ENCODE measurements at regions not wholly inside any gene's neighbourhood (a gene's known extent, or its start where the extent isn't known, plus 50 kb on each side); places are given as distances from the start of the nearest gene placed in this dataset.

DNA sequence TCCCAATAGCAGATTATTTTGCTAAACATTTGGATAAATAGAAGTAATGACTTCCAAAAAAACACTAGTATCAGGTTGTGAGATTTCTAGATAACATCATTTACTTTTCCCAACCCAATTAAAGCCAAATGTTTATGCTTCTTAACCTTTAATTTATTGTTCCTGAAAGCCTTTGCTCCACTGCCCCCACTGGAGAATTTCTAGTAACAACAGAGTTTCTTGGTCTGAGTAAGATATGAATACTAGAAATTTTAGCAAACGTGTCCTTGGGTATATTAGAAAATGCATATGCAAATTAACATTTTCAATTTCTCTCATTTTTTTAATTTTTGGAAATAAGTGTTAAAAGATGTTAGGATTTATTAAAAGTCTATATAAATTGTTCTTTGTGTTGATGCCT is 958.0 kb upstream of the PHF14 start:
- TF ChIP-seq, protein P1, sequence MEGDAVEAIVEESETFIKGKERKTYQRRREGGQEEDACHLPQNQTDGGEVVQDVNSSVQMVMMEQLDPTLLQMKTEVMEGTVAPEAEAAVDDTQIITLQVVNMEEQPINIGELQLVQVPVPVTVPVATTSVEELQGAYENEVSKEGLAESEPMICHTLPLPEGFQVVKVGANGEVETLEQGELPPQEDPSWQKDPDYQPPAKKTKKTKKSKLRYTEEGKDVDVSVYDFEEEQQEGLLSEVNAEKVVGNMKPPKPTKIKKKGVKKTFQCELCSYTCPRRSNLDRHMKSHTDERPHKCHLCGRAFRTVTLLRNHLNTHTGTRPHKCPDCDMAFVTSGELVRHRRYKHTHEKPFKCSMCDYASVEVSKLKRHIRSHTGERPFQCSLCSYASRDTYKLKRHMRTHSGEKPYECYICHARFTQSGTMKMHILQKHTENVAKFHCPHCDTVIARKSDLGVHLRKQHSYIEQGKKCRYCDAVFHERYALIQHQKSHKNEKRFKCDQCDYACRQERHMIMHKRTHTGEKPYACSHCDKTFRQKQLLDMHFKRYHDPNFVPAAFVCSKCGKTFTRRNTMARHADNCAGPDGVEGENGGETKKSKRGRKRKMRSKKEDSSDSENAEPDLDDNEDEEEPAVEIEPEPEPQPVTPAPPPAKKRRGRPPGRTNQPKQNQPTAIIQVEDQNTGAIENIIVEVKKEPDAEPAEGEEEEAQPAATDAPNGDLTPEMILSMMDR (IDR thresholded peaks at IDR 0.05; ENCODE audit: insufficient read depth, low read length, missing control alignments), result no peak
- ChIA-PET POLR2A (no interaction called here), CTCF (no interaction called here)
- H3K4me3 ChIP-seq (ENCODE audit: low read depth, low read length), result no peak overlapping the region
- no peak for DNase-seq (ENCODE audit: low read depth, low spot score)

DNA sequence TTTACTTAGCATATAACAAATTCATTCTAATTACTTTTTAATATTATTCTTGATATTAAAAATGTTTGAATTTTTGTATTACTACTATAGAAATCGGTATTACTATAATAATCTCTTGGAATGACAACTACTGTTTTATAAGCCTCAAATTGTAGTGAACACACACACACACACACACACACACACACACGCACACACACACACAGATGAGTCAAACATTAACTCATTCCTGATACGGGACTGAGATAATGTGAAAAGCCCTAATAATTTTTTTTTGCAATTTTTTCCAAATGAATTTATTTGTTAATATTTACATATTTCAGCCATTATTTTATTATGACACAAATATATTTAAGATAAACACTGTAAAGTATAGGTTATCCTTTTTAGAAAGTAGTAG is 951.2 kb upstream of the PHF14 start:
- TF ChIP-seq, protein P1 (IDR thresholded peaks at IDR 0.05; ENCODE audit: insufficient read depth, low read length, missing control alignments), result no peak
- ChIA-PET POLR2A (no interaction called here), CTCF (no interaction called here)
- H3K4me3 ChIP-seq (ENCODE audit: low read depth, low read length), result no peak overlapping the region
- DNase-seq (ENCODE audit: low read depth, low spot score), result no peak

GRCh38 chr7:10022957-10023356 is 950.7 kb upstream of the PHF14 start:
- CTCF ChIA-PET, result no interaction called here
- DNase-seq (ENCODE audit: low read depth, low spot score), result no peak

DNA sequence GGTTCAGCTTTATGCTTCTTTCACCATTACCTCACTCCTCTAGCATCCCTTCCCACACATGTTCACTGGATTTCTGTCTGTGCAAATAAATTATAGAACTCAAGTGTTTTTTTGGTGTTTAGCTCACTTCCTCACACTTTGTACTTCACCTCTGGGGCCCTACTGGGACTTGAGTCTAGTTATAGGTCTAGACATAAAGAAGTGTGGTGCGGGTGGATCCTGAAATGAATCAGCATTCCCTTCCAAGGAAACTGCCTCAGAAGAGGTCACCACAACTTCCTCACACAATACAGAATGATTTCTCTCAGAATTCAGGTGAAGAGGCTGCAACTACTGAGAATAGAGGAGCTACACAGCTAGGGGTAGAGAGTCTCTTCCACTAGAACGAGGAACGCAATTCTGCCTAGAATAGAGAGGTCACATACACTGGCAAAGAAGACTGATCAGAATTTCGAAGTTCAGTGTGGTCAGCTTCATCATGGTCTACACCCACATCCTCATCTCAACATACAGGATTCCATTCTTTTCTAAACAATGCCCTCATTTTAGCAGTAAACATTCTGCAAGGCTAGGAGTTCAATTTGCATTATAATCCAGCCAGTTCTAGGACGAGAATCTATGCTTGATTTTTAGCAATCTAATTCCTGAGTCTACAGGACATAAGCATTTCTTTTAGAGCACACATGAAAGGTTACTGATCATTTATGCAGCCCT is 938.7 kb upstream of the PHF14 start:
- POLR2A ChIA-PET, result no interaction called here
- no peak overlapping the region for H3K4me3 ChIP-seq (ENCODE audit: low read depth, low read length)
- DNase-seq (ENCODE audit: low read depth, low spot score), result no peak
- CTCF ChIA-PET, result no interaction called here
- TF ChIP-seq, protein P1 (IDR thresholded peaks at IDR 0.05; ENCODE audit: insufficient read depth, low read length, missing control alignments), result no peak

More at GRCh38 chr7:10022957-10023356, 950.7 kb upstream of the PHF14 start:
- H3K4me3 ChIP-seq (ENCODE audit: low read depth, low read length), result no peak overlapping the region
- POLR2A ChIA-PET, result no interaction called here
- TF ChIP-seq, protein P1 (IDR thresholded peaks at IDR 0.05; ENCODE audit: insufficient read depth, low read length, missing control alignments), result no peak

DNA sequence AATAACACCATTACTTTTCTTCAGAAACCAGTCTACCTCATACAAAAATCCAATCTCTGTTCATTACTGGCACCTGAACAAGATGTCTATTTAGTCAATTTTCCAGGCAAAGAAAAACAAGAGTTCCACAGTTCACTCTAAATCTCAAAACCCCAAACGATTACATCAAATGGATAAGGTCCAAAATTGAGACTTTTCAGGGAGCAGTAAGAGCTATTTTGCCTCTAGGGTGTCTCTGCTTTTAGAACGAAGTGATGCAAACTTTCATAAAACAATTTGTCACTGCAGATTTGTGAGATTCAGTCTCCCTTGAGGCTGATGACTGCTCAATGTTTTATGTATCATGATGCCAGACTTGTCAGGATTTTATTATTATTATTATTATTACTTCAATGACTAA is 937.0 kb upstream of the PHF14 start:
- H3K4me3 ChIP-seq (ENCODE audit: low read depth, low read length), result no peak overlapping the region
- no peak for DNase-seq (ENCODE audit: low read depth, low spot score)
- TF ChIP-seq, protein P1 (IDR thresholded peaks at IDR 0.05; ENCODE audit: insufficient read depth, low read length, missing control alignments), result no peak
- ChIA-PET CTCF (no interaction called here), POLR2A (no interaction called here)

GRCh38 chr7:10038351-10038750 is 935.3 kb upstream of the PHF14 start:
- DNase-seq (ENCODE audit: low read depth, low spot score), result no peak
- TF ChIP-seq, protein P1 (IDR thresholded peaks at IDR 0.05; ENCODE audit: insufficient read depth, low read length, missing control alignments), result no peak
- no peak overlapping the region for H3K4me3 ChIP-seq (ENCODE audit: low read depth, low read length)
- ChIA-PET POLR2A (no interaction called here), CTCF (no interaction called here)

Measured in AG04449 (cell line).